CD4-positive, alpha-beta T cell treated with Interleukin-1 beta for 1 hour (primary cell): ENCODE measurements at regions not wholly inside any gene's neighbourhood (a gene's known extent, or its start where the extent isn't known, plus 50 kb on each side); places are given as distances from the start of the nearest gene placed in this dataset.

ENCODE experiments used
- DNase-seq, 2 donors: peaks; one replicate each; pipeline ENCODE4 v3.0.0-alpha.2; 2020 to 2022

DNA sequence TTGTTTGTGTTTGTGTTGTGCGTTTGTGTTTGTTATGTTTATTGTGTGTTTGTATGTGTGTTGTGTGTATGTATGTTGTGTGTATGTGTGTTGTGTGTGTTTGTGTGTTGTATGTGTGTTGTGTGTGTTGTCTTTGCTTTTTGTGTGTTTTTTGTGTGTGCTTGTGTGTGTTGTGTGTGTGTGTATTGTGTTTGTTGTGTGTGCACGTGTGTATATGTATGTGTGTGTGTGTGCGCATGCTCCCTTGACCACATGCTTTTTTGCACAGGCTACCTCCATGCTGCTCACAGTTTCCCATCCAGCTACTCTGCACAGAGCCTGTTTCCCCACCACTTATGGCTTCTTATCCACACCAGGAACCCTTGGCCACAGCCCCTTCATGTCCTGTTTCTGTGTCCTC is 720.0 kb upstream of the ADAMTS16 start:
- DNase-seq = no peak

DNA sequence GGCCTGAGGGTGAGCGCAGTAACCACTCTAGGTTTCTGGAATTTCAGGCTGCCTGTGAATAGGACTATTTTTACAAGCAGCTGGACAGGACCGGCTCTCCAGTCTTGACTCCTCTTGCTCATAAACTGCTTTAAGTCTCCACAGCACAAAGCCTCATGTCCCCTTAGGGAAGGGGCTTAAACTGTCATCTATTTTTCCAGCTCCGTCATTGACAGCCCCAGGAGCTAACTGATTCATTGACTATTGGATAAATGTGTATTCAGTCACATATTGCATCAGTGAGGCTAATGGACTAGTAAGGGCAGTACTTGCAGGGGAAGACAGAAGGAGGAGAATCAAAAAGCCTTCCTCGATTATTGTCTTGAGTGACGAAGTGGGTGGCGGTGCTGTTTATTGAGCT is 719.4 kb upstream of the ADAMTS16 start:
- DNase-seq = no peak

DNA sequence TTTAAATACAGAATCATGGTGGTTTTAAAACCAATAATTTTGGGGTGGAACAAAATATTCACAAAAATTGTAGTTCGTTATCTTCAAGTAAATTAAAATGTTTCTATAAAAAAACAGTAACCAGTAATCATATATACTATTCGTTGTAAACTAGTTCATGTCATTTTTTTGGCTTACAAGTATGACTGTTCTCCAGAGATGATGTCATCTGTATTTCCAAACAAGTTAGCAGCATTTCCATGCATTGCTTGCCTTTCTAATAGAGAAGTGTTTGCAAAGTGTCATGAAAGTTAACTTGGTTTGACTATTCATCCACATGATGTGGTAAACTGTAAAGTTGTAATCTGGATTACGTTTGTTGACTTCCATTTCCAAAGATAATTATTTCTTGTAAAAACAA is 717.9 kb upstream of the ADAMTS16 start:
- DNase-seq = no peak

DNA sequence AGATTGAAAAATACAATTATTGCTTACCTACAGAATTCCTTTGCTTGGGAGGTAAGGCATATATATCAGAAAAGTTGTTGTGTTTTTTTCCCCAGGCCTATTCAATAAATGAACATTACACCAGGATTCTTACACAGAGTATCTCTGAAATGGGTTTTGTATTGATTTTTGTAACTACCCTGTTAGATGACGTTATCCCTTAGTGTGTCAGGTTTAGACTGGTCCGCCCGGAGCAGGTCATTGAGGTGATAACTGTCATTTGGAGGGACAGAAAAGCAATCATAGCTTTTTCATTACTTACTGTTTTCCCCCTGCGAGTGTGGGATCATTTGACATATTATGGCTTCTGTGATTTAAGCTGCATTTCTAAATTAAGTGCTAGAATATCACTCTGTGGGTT is 715.2 kb upstream of the ADAMTS16 start:
- DNase-seq = no peak

DNA sequence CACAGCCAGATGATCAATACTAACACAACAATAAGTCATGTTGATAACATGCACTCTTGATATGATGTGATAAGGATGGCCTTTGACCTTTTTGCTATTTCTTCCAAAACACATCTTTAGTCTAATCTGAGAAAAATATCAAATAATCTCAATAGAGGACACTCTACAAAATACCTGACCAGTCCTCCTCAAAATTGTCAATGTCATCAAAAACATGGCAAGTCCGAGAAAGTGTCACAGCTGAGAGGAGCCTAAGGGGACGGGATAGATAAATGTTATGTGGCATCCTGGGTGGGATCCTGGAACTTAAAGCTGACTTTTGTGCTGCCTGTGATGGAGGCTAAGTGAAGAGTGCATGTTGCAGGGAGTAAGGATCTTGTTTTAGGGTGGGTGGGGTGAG is 699.6 kb upstream of the ADAMTS16 start:
- no peak for DNase-seq

DNA sequence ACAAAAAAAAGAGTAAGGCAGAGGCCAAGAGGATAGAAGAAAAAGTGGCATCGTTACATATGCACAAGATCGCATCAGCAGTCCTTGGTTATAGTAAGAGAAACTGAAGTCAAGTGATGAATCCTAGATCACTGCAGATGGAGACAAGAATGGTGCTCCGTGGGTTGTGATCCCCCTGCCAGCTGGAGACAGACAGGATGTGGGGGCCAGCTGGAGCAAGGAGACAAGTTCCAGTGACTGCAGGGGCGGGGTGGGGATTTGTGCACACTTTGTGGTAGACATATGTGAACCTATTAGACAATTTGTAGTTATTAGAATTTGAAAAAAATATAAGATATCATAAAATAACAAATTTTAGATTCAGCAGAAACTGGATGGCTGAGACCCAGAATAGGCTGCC is 697.9 kb upstream of the ADAMTS16 start:
- DNase-seq = no peak

DNA sequence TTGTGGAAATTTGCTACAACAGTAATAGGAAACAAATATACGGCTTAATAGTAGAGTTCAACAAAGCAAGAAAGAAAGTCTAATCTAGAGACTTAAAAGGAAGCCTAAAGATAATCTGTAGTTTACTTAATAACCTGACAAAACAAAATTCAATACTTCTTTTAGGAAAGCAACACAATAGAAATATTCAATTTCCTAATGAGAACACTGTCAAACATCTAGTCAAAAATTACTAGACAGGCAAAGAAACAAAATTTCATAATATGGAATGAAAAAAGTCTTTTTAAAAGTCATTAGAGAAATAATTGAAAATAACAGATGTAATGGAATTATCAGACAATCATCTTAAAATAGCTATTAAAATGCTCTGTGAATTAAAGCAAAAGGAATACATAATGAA is 692.5 kb upstream of the ADAMTS16 start:
- DNase-seq = no peak

DNA sequence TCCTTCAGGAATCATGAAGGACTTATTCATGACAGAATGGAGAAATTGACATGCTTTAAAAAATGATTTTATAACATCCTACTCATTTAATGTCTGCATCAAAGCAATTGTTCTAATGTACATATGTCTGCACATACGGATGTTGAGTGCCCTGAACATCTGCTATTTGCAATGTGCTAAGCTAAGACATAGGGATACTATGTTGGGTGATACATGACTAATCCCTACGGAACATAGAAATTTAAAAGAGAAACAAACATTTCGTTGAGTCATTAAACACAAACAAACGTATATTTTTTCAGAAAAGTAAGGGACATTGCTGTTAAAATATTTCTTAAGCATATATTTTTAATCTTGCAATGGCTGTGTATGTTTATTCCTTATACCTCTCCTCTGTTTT is 686.5 kb upstream of the ADAMTS16 start:
- DNase-seq = no peak

DNA sequence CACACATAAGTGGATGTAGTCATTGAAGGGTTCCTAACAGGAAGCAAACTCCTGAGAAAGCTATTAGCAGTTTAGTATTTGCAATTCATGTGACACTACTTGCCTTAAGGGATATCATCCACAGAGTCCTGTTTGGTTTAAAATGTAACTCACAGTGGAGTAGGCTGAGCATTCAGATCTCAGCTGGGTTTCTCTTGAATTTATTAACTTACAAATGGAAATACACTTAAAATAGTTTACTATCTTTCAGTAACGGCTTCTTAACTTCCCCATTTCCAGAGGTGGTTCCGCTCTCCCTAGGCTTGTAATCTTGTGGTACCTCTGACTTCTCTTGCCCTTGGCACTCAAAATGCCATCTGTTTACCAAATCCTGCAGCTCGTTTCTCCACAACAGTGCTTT is 660.7 kb upstream of the ADAMTS16 start:
- DNase-seq = no peak

DNA sequence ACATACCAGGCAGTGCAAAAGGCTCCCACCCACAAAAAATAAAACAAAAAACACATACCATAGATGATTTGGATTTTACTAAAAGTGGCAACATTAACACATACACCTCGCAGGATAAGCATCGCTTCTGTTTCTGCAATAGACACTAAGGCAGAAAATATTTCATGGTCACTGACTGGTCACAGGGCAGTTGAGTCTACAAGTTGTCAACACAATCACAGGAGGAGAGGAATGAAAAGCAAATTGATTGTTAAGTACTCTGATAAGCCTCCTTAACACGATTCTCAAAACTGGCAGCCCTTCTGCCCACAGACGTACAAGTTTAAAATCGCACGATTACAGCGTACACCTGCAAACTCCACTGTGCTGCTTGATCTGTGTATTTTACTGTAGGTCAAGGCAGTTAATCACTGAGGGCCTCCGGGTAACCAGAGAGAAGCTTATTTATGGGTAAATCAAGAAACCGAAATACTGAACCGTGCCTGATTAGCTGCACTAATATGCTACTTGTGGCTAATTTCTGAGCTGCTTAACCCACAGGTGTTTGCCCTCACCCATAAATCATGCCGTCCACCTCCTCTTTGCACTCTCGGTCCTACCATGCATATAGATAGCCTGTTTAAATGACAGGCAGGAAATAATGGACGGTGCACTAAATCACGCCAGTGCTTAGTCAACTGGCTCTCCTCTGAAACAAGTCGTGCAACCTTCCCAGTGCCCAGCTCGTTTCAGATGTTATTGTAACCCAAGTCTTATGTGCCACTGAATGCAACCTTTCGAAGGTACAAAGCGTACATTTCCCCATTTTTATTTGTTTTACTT is 659.4 kb upstream of the ADAMTS16 start:
- no peak for DNase-seq

DNA sequence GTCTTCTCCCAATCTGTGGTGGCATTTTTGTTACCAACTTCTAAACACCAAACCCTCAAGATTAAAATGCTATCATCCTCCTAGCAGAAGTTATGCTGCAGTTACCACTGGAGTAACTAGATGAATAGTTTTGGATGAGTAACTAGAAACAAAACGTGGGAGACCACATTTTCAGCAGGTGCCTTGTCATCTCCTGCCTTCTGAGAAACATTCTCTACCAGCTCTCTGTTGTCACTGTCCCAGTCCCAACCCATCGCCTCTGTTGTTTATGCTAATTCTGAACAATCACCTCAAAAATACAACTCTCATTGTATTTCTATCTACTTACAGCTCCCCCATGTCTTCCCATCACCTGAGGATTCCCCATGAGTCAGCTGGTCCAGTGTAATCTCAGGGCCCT is 652.5 kb upstream of the ADAMTS16 start:
- no peak for DNase-seq

DNA sequence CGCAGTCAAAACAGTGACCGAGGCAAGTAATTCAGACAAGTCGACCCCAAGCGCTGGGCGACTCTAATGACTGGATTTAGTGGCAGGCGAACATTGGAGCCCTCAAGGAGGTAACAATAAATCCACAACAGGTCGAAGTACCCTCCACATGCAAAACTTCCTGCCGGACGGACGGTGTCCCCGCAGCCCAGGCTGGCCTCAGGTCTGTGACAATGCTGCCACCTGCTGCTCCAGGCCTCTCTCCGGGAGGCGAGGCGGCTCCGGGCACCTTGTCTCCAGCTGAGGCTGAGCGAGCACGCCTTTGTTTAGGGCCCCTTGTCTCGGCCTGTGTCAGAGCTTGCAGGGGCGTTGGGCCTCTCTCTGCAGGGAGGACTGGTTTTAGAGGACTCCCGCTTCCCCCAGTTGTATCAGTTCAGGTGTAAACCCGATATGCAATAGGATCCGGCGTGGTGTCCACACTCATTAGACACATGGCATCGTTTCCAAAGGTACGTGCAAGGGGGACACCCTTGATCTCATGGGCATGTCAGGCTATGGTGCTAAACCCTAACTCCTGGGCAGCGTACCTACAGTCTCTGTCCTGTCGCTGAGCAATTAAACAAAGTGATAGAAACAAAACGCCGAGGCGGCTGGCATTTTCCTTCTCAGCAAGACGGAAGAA is 628.0 kb upstream of the ADAMTS16 start:
- no peak for DNase-seq

DNA sequence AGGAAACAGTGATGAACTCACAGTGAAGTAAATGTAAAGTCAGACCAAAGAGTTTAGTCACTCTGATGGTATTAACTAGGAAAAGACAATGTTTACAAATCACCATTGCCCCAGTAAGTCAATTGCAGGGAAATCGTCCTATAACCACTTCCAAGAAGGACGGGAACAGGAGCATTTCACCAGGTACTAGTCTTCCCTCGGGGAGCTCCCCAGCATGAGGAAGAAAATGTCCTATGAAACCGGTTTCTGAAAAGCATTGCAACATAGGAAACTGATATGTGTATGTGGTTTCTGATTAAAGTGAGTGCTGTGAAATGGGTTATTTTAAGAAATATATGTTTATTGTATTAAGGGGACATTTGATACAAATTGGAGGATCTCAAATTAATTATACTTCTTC is 626.7 kb upstream of the ADAMTS16 start:
- no peak for DNase-seq

DNA sequence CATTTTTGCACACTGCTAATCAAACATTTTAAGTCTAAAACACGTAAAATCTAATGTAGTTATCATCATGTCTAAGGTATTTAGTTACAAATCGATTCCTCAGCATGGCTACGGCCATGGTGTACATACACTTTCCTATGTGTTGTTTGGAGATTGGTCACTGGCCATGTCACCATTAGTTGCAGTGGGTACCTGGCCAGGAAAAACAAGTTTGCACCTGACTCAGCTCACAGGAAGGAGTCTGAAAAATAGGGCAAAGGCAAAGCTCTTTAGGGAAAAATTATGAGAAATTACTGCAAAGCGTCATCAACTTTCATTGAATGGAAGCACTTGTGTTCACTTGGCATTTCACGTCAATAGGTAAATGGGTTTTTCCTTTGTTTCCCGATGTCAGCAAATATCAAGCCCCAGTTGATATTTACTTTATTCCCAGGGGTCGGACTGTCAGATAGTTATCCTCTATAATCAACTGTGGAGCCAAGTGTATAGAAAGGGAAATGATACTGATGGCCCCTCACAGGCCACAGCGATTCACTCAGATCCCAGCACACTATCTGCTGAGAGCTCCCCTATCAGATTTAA is 626.0 kb upstream of the ADAMTS16 start:
- DNase-seq = no peak

DNA sequence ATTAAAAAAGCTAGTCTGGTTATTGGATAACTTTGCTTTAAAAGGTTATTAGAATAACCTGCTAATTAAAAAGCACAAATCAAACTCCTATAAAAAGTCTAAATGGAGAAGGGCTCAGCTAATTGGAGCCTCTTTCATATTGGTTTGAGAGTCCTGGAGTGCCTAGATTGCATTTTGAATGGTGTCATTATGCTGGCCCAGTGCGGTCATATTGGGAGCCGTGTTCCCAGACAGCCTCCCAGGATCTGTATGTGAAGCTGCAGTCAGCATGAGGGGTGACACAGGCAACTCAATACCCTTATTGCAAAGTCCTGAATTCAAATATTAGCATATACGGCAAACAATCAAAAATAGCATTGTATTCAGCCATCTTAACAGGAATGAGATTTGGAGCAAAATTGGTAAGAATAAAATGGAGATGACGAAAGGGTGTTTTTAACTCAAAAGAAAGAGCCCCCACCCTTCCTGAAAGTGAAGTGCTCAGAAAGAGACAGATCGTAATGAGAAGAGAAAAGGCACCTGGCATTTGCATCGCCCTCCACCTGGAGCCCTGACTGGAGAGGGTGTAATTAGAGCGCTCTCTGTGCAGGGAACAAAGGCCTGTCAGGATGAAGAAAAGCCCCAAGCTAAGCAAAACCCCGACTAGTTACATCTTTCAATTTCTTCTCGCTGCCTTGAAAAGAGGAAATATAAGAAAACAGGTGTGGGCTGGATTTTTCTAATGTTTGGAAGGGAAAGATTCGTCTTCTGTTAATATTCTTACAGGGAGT is 621.0 kb upstream of the ADAMTS16 start:
- DNase-seq = no peak

DNA sequence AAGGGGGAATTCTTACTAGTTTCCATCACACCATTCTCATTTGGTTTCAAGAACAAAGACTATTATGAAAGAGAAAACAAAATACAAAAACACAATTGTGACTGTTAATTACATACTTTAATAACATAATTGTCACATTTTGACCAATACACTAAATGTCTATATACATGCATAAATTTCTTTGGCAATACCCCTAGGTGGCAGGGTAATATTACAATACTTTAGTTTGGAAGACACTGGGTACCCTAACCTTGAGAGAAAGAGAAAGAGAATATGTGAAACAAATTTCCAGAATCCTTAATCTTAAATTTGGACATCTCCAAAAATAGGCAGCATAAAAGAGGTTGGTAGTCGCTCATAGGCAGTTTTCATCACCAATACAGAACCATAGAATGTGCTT is 619.6 kb upstream of the ADAMTS16 start:
- no peak for DNase-seq

DNA sequence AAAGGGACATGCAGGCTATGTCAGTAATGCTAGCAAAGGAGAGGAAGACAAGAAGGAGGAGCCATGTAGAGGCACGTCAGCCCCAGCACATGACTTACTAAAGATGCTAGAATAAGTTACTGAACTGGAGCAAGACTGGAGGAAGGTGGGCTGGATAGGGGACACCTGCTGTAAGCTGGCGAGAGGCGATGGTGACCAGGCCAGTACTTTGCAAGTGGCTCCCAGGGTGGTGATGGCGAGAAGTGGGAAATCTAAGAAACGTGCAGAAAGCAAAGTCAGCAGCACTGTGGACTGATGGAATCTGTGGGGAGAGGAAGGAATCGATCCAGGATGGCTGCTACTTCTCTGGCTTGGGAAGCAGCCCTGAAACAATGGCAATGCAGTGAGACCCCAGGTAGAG is 617.1 kb upstream of the ADAMTS16 start:
- no peak for DNase-seq

DNA sequence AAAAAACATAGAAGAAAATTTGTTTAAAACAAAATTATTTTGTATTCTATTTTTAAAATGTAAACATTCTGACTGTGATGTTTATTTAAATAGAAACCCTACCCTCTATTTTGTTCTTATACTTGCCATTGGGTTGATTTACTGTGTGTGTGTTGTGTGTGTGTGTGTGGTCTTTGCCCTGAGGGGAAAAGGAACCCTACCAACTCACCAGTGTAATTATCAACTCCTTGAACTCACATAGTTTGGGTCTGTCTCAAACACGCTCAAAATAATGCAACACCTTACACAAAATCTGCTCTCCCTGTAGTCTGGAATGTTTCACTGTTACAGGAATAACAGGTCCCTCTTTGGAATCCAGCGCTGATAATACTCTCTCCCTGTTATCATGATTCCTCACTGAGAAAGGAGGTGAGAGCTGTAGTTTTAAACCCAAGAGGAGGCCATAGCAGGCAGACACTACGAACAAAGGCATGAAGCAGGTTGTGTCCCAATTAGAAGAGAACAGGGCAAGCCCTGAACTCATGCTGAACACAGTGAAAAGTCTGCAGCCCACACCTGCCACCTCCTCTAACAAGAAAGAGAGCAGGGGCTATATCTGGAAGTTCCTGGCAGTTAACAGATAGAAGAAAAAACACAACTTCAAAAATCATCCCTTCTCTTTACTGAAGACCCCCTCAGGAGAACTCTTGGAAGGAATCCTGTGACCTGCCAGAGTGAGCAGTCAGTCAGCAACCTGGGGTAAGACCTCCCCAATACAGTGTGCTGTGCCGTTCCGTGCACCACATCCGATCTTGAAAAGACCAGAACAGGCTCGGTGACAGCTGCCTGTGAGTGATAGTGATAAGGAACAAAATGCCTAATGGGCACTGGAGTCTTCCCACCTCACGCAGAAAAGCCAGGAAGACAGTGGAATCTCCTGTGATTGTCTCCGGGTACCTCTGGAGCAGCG is 608.1 kb upstream of the ADAMTS16 start:
- no peak for DNase-seq

DNA sequence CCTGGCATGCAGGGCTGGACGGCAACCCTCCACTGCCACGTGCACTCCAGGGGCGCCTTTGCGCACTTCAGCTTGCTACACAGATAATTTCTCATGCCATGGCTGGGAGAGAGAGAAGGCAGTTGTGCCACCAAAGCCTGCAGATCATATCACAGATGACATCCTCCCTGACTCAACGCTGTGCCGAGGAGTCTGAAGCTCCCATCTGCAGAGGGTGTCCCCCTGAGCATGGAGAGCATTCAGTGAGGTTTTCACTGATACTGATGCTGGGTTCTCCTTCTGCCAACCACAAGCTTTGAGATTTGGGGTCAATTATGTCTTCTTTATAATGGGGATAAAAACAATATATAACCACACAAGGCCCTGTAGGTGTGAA is 607.4 kb upstream of the ADAMTS16 start:
- no peak for DNase-seq

DNA sequence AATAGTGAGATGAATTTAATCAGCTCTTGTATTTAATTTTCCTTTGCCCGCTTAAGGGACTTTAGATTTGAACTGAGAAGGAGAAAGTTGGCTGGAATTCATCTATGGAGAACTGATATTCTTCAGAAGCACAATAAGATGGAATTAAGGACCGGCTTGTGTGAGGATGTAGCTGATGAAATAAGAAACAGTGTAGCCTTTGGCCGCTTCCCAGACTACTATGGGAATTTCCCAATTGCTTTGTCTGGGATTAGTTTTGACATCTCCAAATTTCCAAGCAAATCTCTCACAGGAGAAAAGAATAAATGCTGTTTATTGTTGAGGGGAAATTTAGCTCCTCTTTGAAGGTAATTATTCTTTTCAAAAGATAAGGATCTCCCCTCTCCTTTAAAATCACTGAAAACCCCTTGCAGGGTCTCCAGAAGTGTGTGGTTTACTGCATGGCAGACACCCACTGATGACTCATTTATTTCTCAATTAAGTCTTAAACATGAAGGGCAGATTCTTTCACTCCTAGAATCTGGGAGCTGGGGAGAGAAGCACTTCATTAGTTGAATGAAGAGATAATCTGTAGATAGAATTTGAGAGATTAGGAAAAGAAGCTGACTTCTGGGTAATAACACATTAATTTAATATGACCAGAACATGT is 606.5 kb upstream of the ADAMTS16 start:
- DNase-seq = no peak

DNA sequence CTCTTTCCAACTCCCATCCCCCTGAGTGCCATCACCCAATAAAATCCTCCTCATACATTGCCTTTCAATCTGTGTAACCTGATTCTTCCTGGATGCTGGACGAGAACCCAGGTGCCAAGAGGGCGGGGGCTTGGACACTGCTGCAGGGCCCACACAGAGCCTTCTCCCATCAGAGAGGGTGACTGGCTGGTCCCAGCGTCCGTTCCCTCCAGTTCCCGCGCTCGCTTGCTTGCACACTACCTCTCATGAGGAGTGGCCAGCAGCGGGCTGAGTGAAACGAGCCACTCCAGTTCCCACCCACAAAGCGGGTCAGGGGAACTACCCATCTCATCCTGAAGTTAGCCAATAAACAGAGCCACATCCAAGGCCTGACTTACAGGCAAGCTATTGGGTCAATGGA is 602.6 kb upstream of the ADAMTS16 start:
- no peak for DNase-seq
